Effector memory CD4-positive, alpha-beta T cell (primary cell): ENCODE measurements at regions not wholly inside any gene's neighbourhood (a gene's known extent, or its start where the extent isn't known, plus 50 kb on each side); places are given as distances from the start of the nearest gene placed in this dataset.
A peak's percentile ranks its signal among the peaks of the same experiment; 100 is the strongest.

Experiments
- DNase-seq, 3 donors: peaks; one replicate each; pipeline ENCODE4 v3.0.0-alpha.2; 2020
- H3K27ac ChIP-seq: 2 replicates; pipeline ENCODE4 v1.7.0; 2013; ENCODE audit warnings: mild to moderate bottlenecking, low read length, moderate library complexity; ENCODE audit not compliant: insufficient read depth, poor library complexity, severe bottlenecking
- H3K27me3 ChIP-seq: replicated peaks from 2 replicates; pipeline ENCODE4 v1.7.0; 2013; ENCODE audit warnings: mild to moderate bottlenecking, low read length; ENCODE audit not compliant: insufficient read depth, control insufficient read depth, poor library complexity, severe bottlenecking
- H3K36me3 ChIP-seq: 2 replicates; pipeline ENCODE4 v1.7.0; 2013; ENCODE audit warnings: mild to moderate bottlenecking, low read length, moderate library complexity; ENCODE audit not compliant: control insufficient read depth, insufficient read depth
- H3K4me1 ChIP-seq: 2 replicates; pipeline ENCODE4 v1.7.0; 2013; ENCODE audit warnings: low read length, mild to moderate bottlenecking; ENCODE audit not compliant: control insufficient read depth, insufficient read depth, poor library complexity, severe bottlenecking
- H3K4me3 ChIP-seq: 2 replicates; pipeline ENCODE4 v1.7.0; 2013; ENCODE audit warnings: low read length, low read depth, mild to moderate bottlenecking; ENCODE audit not compliant: insufficient read depth, poor library complexity, severe bottlenecking
- H3K9me3 ChIP-seq: 2 replicates; pipeline ENCODE4 v1.7.0; 2013; ENCODE audit warnings: mild to moderate bottlenecking, low read length, moderate library complexity; ENCODE audit not compliant: control insufficient read depth

DNA sequence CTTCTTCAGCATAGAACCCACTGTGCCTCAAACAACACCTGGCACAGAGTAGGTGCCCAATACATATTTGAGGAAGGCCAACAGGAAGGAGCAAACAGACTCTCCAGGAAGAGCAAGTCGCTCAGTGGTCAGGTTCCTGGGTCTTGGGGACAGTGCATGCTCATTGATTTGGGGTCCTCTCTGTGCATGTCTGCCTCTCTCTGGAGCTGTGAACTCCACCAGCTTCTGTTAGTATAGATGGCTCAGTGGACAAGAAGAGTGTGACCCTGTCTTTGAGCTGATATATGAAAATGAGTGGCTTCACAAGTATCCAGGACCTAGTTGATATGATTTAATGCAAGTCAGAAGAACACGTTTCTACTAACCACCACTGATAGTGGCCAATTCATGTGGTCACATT is 98.7 kb downstream of the KCTD15 start:
- no peaks in the 10 kb centered on the region for H3K36me3 ChIP-seq
- H3K27me3 ChIP-seq, result no peaks in the 10 kb centered on the region
- H3K4me3 ChIP-seq, result no peak overlapping the region
- H3K27ac ChIP-seq, result no peak overlapping the region
- no peak for DNase-seq
- no peaks in the 10 kb centered on the region for H3K9me3 ChIP-seq
- no peaks in the 10 kb centered on the region for H3K4me1 ChIP-seq

DNA sequence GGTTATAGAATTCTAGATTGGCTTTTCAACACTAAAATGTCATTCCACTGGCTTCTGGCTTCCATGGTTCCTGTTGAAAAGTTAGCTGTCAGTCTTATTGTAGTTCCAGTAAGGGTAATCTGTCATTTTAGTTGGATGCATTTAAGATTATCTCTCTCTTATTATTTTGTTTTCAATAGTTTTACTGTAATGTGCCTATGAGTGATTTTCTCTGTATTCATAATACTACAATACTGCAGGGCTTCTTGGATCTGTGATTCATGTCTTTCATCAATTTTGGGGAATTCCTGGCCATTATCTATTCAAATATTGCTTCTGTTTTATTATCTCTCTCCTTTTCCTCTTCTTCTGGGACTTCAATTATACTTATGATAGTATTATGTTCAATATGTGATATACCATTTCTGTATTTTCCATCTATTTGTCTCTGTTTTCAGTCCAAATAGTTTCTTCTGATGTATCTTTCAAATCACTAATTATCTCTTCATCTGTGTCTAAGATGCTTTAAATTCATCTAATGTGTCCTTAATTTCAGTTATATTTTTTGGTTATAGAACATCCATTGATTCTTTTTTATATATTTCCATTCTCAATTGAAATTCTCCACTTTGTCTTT is 101.5 kb downstream of the KCTD15 start:
- Histone ChIP-seq H3K27ac (no peak overlapping the region), H3K4me3 (no peak overlapping the region), H3K27me3 (no peaks in the 10 kb centered on the region), H3K9me3 (no peaks in the 10 kb centered on the region), H3K4me1 (no peaks in the 10 kb centered on the region), H3K36me3 (no peaks in the 10 kb centered on the region)
- no peak for DNase-seq

DNA sequence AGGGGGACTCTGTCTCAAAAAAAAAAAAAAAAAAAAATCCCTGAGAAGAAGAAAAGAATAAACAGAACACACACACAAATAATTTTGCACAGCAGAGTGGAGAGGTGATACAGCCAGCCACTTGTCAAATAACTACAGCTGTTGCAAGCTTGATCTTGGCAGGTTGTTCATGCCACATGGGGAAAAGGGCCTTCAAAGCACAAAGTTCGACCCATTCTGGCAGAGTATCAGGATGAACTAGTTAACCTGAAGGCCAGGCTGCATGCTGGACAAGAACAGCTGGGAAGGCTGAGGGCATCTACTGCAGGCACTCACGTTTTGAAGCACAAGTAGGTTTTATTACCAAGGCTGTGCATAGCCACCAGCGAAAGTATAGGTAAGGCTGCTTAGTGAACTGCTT is 104.1 kb downstream of the KCTD15 start:
- H3K27ac ChIP-seq, result no peak overlapping the region
- no peaks in the 10 kb centered on the region for H3K9me3 ChIP-seq
- H3K27me3 ChIP-seq, result peaks cover 5% of the 10 kb centered on the region
- H3K4me1 ChIP-seq, result peaks cover 6% of the 10 kb centered on the region
- H3K36me3 ChIP-seq, result no peaks in the 10 kb centered on the region
- DNase-seq, result no peak
- H3K4me3 ChIP-seq, result no peak overlapping the region

DNA sequence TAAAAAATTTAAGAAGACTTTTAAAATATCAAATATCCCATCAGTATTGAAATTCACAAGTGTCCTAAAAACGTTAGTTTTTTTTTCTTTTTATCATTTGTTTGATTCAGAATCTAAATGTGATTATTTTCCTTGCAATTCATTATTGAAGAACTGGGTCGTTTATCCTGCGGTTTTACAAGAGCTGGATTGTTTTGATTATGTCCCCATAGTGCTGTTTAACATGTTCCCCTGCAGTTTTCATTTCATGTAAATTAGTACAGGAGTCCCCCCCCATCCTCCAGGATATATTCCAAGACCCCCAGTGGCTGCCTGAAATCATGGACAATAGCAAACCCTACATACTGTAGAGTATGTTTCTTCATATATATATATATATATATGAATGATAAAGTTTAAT is 105.7 kb downstream of the KCTD15 start:
- peaks cover 16% of the 10 kb centered on the region for H3K27me3 ChIP-seq
- peaks cover 12% of the 10 kb centered on the region for H3K4me1 ChIP-seq
- no peaks in the 10 kb centered on the region for H3K36me3 ChIP-seq
- H3K9me3 ChIP-seq, result no peaks in the 10 kb centered on the region
- H3K27ac ChIP-seq, result no peak overlapping the region
- DNase-seq, result no peak
- no peak overlapping the region for H3K4me3 ChIP-seq

DNA sequence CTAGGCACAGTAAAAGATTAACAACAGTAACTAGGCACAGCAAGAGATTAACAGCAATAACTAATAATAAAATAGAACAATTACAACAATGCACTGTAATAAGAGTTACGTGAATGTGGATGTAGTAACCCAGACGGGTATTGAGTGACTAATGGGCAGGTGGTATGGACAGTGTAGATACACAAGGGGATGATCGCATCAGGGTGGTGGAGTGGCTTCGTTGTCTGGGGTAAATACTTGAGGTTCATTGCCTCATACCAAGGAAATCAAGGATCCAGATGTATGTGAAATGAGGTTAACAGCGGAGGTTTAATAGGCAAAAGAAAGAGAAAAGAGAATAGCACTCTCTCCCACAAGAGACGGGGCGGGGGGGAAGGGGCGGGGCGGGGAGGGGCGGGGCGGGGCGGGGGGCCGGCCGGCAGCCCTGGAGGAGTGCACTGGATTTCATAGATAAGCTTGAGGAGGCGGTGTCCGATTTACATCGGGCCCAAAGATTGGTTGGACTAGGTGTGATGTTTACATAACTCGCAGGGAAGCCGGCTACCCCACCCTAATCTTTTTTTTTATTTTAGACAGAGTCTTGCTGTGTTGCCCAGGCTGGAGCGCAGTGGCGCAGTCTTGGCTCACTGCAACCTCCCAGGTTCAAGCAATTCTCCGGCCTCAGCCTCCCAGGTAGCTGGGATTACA is 106.3 kb downstream of the KCTD15 start:
- Histone ChIP-seq H3K4me1 (peaks cover 12% of the 10 kb centered on the region), H3K36me3 (no peaks in the 10 kb centered on the region), H3K27me3 (peaks cover 19% of the 10 kb centered on the region), H3K9me3 (no peaks in the 10 kb centered on the region), H3K27ac (no peak overlapping the region), H3K4me3 (no peak overlapping the region)
- no peak for DNase-seq

DNA sequence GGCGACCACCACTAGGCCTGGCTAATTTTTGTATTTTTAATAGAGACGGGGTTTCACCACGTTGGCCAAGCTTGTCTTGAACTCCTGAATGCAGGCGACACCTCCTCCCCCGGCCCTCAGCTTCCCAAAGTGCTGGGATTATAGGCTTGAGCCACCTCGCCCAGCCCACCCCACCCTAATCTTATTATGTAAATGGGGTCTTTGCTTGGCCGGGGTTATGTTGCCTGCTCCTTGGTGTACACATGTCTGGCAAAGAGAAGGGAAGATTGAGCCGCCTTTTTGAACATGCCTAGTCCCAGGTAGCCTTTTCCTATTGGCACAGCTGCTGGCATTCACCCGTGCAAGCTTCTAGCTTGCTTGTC is 106.8 kb downstream of the KCTD15 start:
- no peak for DNase-seq
- Histone ChIP-seq H3K4me1 (peaks cover 12% of the 10 kb centered on the region), H3K27ac (no peak overlapping the region), H3K36me3 (no peaks in the 10 kb centered on the region), H3K4me3 (no peak overlapping the region), H3K27me3 (peaks cover 20% of the 10 kb centered on the region), H3K9me3 (no peaks in the 10 kb centered on the region)

DNA sequence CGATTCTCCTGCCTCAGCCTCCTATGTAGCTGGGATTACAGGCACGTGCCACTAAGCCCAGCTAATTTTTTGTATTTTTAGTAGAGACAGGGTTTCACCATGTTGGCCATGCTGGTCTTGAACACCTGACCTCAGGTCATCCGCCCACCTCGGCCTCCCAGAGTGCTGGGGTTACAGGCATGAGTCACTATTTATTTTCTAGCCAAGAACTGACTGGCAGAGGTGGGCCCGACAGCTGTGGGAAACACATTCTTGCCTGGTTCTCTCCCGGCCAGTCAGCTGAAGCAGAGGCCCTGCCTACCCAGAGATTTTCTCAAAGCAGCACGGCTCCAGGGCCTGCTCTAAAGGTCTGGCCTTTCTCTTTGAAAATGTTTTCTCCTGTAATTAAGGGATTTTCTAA is 108.0 kb downstream of the KCTD15 start:
- H3K9me3 ChIP-seq, result no peaks in the 10 kb centered on the region
- H3K4me1 ChIP-seq, result peaks cover 12% of the 10 kb centered on the region
- no peak for DNase-seq
- H3K36me3 ChIP-seq, result no peaks in the 10 kb centered on the region
- peaks cover 27% of the 10 kb centered on the region for H3K27me3 ChIP-seq
- no peak overlapping the region for H3K4me3 ChIP-seq
- H3K27ac ChIP-seq, result no peak overlapping the region

DNA sequence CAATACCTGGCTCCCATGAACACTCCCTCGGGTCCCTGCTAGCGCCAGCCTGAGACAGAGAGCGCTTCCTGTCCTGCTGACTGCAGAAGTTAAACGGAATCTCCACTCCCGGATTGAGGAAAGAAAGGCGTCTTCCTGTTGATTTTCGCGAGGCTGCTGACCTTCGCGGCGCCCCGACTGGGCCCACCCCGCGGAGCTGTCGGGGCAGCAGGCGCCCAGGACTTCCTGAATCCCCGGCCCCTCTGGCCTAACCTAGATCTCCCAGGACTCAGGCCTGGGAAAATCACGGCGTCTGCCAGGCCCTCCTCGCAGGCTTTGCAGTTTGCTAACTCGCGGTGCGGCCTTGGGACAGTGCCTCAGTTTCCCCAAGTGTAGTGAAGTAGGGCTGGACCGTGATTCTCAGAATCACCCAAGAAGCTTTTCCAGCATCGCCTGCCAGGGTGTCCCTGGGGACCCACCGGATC is 108.8 kb downstream of the KCTD15 start:
- Histone ChIP-seq H3K4me1 (peaks cover 12% of the 10 kb centered on the region), H3K27me3 (peaks cover 27% of the 10 kb centered on the region), H3K36me3 (no peaks in the 10 kb centered on the region), H3K9me3 (no peaks in the 10 kb centered on the region), H3K27ac (no peak overlapping the region), H3K4me3 (no peak overlapping the region)
- no peak for DNase-seq

DNA sequence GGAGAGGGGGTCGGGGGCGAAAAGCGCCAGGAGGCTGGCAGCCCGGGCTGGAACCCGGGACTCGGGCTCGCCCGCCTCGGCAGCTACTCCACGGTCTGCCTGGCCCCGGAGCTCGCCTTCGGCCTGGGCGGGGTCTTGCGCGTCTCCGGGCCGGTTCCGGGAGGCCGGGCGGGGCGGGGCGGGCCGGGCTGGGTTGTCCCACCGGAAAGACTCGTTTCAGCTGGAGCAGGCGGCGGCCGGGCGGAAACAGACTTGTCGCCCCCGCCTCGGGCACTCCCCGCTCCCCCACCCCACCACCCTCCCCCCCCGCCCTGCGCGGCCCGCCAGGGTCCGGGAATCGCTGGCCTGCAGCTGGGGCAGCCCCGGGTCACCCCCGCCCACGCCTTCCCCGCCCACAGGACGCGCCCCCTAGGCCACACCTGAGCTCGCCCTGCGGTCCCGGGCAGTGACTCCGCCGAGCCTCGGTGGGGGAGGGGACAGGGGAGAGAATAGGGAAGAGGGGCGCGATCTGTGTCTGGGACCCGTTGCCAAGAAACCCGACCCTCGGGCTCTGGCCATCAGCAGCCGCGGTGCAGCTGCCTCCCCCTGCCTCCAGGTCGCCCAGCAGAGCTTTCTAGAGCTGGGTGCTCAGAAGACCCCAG is 109.4 kb downstream of the KCTD15 start:
- peak overlapping the region; percentile 37 for H3K4me3 ChIP-seq
- peaks cover 12% of the 10 kb centered on the region for H3K4me1 ChIP-seq
- H3K9me3 ChIP-seq, result no peaks in the 10 kb centered on the region
- no peak overlapping the region for H3K27ac ChIP-seq
- DNase-seq, result no peak
- no peaks in the 10 kb centered on the region for H3K36me3 ChIP-seq
- H3K27me3 ChIP-seq, result peaks cover 27% of the 10 kb centered on the region

DNA sequence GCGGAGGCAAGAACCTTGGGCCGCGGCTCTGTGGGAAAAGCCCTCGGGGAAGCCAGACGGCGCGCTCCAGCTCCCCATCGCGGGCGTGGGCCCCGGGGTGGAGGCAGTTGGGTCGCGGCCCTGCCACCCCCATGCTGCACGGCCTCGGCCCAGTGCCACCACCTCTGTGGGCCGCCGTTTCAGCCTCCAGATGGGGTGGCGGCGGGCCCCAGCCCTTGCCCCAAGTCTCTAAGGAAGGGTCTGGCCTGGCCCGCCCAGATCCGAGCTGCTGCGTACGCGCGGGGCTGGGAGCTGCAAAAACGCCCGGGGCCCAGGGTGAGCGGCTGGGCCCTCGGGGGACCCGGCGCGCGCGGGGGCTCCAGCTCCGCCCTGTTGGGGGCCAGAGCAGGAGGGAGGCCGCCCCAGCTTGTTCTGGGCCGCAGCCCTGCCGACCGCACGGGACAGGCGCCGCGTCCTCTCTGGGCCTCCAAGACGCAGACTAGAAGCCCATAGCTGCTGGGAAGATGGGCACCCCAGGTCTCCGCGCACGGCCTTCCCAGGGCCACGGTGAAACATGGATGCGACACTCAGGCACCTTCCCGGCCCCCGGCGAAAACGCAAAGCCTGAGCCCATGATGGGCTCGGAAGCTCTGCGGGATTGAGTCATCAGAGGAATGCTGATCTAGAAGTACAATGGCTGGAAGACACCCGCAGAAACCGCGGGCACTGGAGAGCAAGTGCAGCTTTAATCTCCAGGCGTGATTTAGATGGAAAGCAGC is 110.1 kb downstream of the KCTD15 start:
- no peak overlapping the region for H3K27ac ChIP-seq

More for the DNA sequence above, 110.1 kb downstream of the KCTD15 start:
- Histone ChIP-seq H3K36me3 (no peaks in the 10 kb centered on the region), H3K4me1 (peaks cover 12% of the 10 kb centered on the region), H3K27me3 (peaks cover 27% of the 10 kb centered on the region), H3K4me3 (peak overlapping the region; percentile 37), H3K9me3 (no peaks in the 10 kb centered on the region)
- DNase-seq, result no peak
